Panc1 (cell line): ENCODE measurements at regions not wholly inside any gene's neighbourhood (a gene's known extent, or its start where the extent isn't known, plus 50 kb on each side); places are given as distances from the start of the nearest gene placed in this dataset.

Source experiments
- POLR2AphosphoS5 ChIP-seq: IDR thresholded peaks from 2 replicates; pipeline ENCODE4 v1.6.1; 2012; ENCODE audit warnings: mild to moderate bottlenecking, low read depth, low read length, moderate library complexity
- SIN3A ChIP-seq: IDR thresholded peaks from 2 replicates; pipeline ENCODE4 v1.6.1; 2012; ENCODE audit warnings: low read depth, mild to moderate bottlenecking, low read length, moderate library complexity, borderline replicate concordance; ENCODE audit not compliant: insufficient read depth
- TCF7L2 ChIP-seq: IDR thresholded peaks from 2 replicates; pipeline ENCODE4 v1.6.1; 2011; ENCODE audit warnings: mild to moderate bottlenecking, low read depth, low read length, inconsistent platforms
- TF ChIP-seq, protein P1 (sequence below): fragments of 450-650 bp; IDR thresholded peaks from 2 replicates; pipeline ENCODE4 v1.5.1; 2017; ENCODE audit warnings: mild to moderate bottlenecking
- TF ChIP-seq, protein P2 (sequence below), 2 experiments: IDR thresholded peaks; 2 replicates each; pipeline ENCODE4 v1.6.1; 2011 to 2012; ENCODE audit warnings: low read depth in 2 of 2, control low read depth in 1 of 2, low read length in 1 of 2, mild to moderate bottlenecking in 1 of 2, moderate library complexity in 1 of 2; ENCODE audit not compliant: insufficient read depth in 1 of 2

DNA sequence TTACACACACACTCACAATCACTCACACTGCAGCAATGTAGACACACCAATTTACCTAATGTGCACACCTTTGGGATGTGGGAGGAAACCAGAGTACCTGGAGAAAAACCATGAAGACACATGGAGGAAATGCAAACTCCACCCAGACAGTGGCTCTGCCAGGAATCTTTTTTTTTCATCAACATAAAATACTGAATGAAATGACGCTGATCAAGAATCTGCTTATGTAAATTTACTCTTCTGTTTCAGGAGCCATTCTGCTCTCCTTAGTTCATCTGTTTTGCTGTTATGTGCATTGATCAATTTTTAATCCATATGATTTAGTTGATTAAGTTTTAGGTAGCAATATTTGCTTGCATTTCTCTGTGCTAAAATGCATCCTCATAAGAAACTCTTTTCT lies 414.2 kb upstream of the CCDC54 start:
- TF ChIP-seq, protein P1, sequence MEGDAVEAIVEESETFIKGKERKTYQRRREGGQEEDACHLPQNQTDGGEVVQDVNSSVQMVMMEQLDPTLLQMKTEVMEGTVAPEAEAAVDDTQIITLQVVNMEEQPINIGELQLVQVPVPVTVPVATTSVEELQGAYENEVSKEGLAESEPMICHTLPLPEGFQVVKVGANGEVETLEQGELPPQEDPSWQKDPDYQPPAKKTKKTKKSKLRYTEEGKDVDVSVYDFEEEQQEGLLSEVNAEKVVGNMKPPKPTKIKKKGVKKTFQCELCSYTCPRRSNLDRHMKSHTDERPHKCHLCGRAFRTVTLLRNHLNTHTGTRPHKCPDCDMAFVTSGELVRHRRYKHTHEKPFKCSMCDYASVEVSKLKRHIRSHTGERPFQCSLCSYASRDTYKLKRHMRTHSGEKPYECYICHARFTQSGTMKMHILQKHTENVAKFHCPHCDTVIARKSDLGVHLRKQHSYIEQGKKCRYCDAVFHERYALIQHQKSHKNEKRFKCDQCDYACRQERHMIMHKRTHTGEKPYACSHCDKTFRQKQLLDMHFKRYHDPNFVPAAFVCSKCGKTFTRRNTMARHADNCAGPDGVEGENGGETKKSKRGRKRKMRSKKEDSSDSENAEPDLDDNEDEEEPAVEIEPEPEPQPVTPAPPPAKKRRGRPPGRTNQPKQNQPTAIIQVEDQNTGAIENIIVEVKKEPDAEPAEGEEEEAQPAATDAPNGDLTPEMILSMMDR, result no peak
- no peak for TF ChIP-seq POLR2AphosphoS5
- TF ChIP-seq TCF7L2, result no peak
- TF ChIP-seq, protein P2, sequence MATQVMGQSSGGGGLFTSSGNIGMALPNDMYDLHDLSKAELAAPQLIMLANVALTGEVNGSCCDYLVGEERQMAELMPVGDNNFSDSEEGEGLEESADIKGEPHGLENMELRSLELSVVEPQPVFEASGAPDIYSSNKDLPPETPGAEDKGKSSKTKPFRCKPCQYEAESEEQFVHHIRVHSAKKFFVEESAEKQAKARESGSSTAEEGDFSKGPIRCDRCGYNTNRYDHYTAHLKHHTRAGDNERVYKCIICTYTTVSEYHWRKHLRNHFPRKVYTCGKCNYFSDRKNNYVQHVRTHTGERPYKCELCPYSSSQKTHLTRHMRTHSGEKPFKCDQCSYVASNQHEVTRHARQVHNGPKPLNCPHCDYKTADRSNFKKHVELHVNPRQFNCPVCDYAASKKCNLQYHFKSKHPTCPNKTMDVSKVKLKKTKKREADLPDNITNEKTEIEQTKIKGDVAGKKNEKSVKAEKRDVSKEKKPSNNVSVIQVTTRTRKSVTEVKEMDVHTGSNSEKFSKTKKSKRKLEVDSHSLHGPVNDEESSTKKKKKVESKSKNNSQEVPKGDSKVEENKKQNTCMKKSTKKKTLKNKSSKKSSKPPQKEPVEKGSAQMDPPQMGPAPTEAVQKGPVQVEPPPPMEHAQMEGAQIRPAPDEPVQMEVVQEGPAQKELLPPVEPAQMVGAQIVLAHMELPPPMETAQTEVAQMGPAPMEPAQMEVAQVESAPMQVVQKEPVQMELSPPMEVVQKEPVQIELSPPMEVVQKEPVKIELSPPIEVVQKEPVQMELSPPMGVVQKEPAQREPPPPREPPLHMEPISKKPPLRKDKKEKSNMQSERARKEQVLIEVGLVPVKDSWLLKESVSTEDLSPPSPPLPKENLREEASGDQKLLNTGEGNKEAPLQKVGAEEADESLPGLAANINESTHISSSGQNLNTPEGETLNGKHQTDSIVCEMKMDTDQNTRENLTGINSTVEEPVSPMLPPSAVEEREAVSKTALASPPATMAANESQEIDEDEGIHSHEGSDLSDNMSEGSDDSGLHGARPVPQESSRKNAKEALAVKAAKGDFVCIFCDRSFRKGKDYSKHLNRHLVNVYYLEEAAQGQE (IDR thresholded peaks at IDR 0.05; ENCODE audit: insufficient read depth in 1 of 2, low read depth in 2 of 2, low read length in 1 of 2), result no peak
- no peak for TF ChIP-seq SIN3A
